HepG2 (cell line): ENCODE measurements at regions not wholly inside any gene's neighbourhood (a gene's known extent, or its start where the extent isn't known, plus 50 kb on each side); places are given as distances from the start of the nearest gene placed in this dataset.

Experiments
- ATAC-seq: fragments of 200-7000 bp; cut with Tn5 transposase; 3 replicates; pipeline ENCODE4 v1.9.1; 2020; ENCODE audit warnings: mild to moderate bottlenecking, moderate library complexity
- BruUV-seq: library from RNA; stranded (reverse); fragments of 400-500 nt; replicated peaks from 2 replicates; lab custom pipeline; 2021; lab: Mats Ljungman, UMichigan
- CTCF ChIA-PET: fragments of 300-600 bp; formaldehyde crosslinking; extraction: SDS; loops from one replicate; lab custom pipeline; 2021; ENCODE audit warnings: low total read pairs, inconsistent platforms, low intra/inter-chr PET ratio; lab: Yijun Ruan, JAX
- POLR2A ChIA-PET: fragments of 350-600 bp; sonication (Branson Sonifier 250); formaldehyde crosslinking; loops from one replicate; lab custom pipeline; 2020; ENCODE audit warnings: antibody characterized with exemption, inconsistent platforms; lab: Yijun Ruan, JAX
- DNase-seq: peaks from one replicate; pipeline ENCODE4 v3.0.0-alpha.2; 2015; ENCODE audit warnings: low spot score
- FAIRE-seq: peaks from 3 replicates; lab custom pipeline; 2011; peaks lifted over from hg19 to GRCh38; lab: Jason Lieb, UNC
- H2AFZ ChIP-seq: one replicate; pipeline ENCODE4 v1.6.1; 2011; ENCODE audit warnings: low read length, inconsistent platforms
- H3K27ac ChIP-seq: fragments of 300-600 bp; 3 replicates; pipeline ENCODE4 v1.8.0; 2011; ENCODE audit warnings: mixed run types, mild to moderate bottlenecking, mixed read lengths, low read length, inconsistent platforms; ENCODE audit not compliant: insufficient read depth; ENCODE audit errors: extremely low read length
- H3K27me3 ChIP-seq, 2 experiments: fragments of 200-600 bp in 1 of 2; 2 replicates in 1 of 2; 3 replicates in 1 of 2; pipeline versions ENCODE4 v1.6.0 to v1.8.0; 2011; ENCODE audit warnings: low read length in 2 of 2, mild to moderate bottlenecking in 2 of 2, moderate library complexity in 2 of 2, inconsistent platforms in 1 of 2; ENCODE audit not compliant: insufficient read depth in 2 of 2, control insufficient read depth in 1 of 2
- H3K36me3 ChIP-seq, 2 experiments: fragments of 200-600 bp in 1 of 2; replicated peaks in 1 of 2; 2 replicates in 1 of 2; 3 replicates in 1 of 2; pipeline versions ENCODE4 v1.5.1 to v1.8.0; 2011; ENCODE audit warnings: low read length in 2 of 2, inconsistent platforms in 1 of 2; ENCODE audit not compliant: insufficient read depth in 2 of 2, control insufficient read depth in 1 of 2
- H3K4me1 ChIP-seq: 2 replicates; pipeline ENCODE4 v1.5.1; 2012; ENCODE audit warnings: low read length, inconsistent platforms; ENCODE audit not compliant: insufficient read depth
- H3K4me2 ChIP-seq: 2 replicates; pipeline ENCODE4 v1.6.0; 2011; ENCODE audit warnings: low read depth, low read length, inconsistent platforms
- H3K4me3 ChIP-seq, 3 experiments: fragments of 200-600 bp in 1 of 3; sonication (generic), shearing (Covaris generic) in 1 of 3; replicated peaks in 1 of 3; 2 replicates each; pipeline ENCODE4 v1.5.1; 2011 to 2016; ENCODE audit warnings: low read length in 3 of 3, inconsistent platforms in 2 of 3, low read depth in 2 of 3, mild to moderate bottlenecking in 2 of 3, control low read depth in 1 of 3, mixed read lengths in 1 of 3; ENCODE audit not compliant: insufficient read depth in 1 of 3
- H3K79me2 ChIP-seq: one replicate; pipeline ENCODE4 v1.6.1; 2011; ENCODE audit warnings: low read length, inconsistent platforms; ENCODE audit not compliant: insufficient read depth
- H3K9ac ChIP-seq: 2 replicates; pipeline ENCODE4 v1.6.0; 2011; ENCODE audit warnings: mild to moderate bottlenecking, low read depth, low read length, inconsistent platforms; ENCODE audit not compliant: insufficient read depth
- H3K9me3 ChIP-seq: 2 replicates; pipeline ENCODE4 v1.5.1; 2012; ENCODE audit warnings: mild to moderate bottlenecking, low read length
- H4K20me1 ChIP-seq: 2 replicates; pipeline ENCODE4 v1.6.0; 2011; ENCODE audit warnings: inconsistent platforms, mild to moderate bottlenecking, low read length, moderate library complexity; ENCODE audit not compliant: insufficient read depth
- CAMTA2 ChIP-seq: sonication (generic); formaldehyde crosslinking; IDR thresholded peaks from 2 replicates; pipeline ENCODE4 v1.4.0; 2020; ENCODE audit warnings: mild to moderate bottlenecking, missing genetic modification reagents, borderline replicate concordance
- CCDC6 ChIP-seq: sonication (generic); formaldehyde crosslinking; IDR thresholded peaks from 2 replicates; pipeline ENCODE4 v1.8.1; 2022; ENCODE audit warnings: mild to moderate bottlenecking, missing genetic modification reagents, moderate library complexity
- ISX ChIP-seq: sonication (generic); formaldehyde crosslinking; conservative IDR thresholded peaks from 2 replicates; pipeline ENCODE4 v1.5.0; 2020; ENCODE audit warnings: missing genetic modification reagents
- KAT8 ChIP-seq: IDR thresholded peaks from 2 replicates; pipeline ENCODE4 v1.6.1; 2016; ENCODE audit warnings: missing genetic modification reagents, missing compliant biosample characterization
- KDM1A ChIP-seq: IDR thresholded peaks from 2 replicates; pipeline ENCODE4 v1.6.1; 2016; ENCODE audit warnings: missing compliant biosample characterization
- KDM5B ChIP-seq: sonication (generic); formaldehyde crosslinking; IDR thresholded peaks from 2 replicates; pipeline ENCODE4 v1.4.0; 2020; ENCODE audit warnings: missing genetic modification reagents, mild to moderate bottlenecking, borderline replicate concordance
- KMT2A ChIP-seq: sonication (generic); formaldehyde crosslinking; IDR thresholded peaks from 2 replicates; pipeline ENCODE4 v1.4.0; 2020; ENCODE audit warnings: missing genetic modification reagents
- MYNN ChIP-seq: sonication (generic); formaldehyde crosslinking; IDR thresholded peaks from 2 replicates; pipeline ENCODE4 v1.4.0; 2020; ENCODE audit warnings: mild to moderate bottlenecking, low read depth, missing genetic modification reagents
- NFE2L1 ChIP-seq: sonication (generic); formaldehyde crosslinking; IDR thresholded peaks from 2 replicates; pipeline ENCODE4 v1.4.0; 2020; ENCODE audit warnings: missing genetic modification reagents, mild to moderate bottlenecking, borderline replicate concordance
- RFX3 ChIP-seq: IDR thresholded peaks from 2 replicates; pipeline ENCODE4 v1.6.1; 2016; ENCODE audit warnings: missing biosample characterization, missing genetic modification reagents
- TERF1 ChIP-seq: sonication (generic); formaldehyde crosslinking; IDR thresholded peaks from 2 replicates; pipeline ENCODE4 v1.8.0; 2022; ENCODE audit warnings: mild to moderate bottlenecking, missing genetic modification reagents, moderate library complexity
- TMF1 ChIP-seq: sonication (generic); formaldehyde crosslinking; IDR thresholded peaks from 2 replicates; pipeline ENCODE4 v1.8.1; 2022; ENCODE audit warnings: low read depth, missing genetic modification reagents
- ZFP62 ChIP-seq: sonication (generic); formaldehyde crosslinking; IDR thresholded peaks from 2 replicates; pipeline ENCODE4 v1.4.0; 2020; ENCODE audit warnings: missing genetic modification reagents
- ZNF337 ChIP-seq: sonication (generic); formaldehyde crosslinking; IDR thresholded peaks from 2 replicates; pipeline ENCODE4 v1.5.1; 2020; ENCODE audit warnings: missing genetic modification reagents, low read depth, mild to moderate bottlenecking, borderline replicate concordance
- ZNF740 ChIP-seq: sonication (generic); formaldehyde crosslinking; IDR thresholded peaks from 2 replicates; pipeline ENCODE4 v1.4.0; 2020; ENCODE audit warnings: missing genetic modification reagents
- ZNF878 ChIP-seq: sonication (generic); formaldehyde crosslinking; IDR thresholded peaks from 2 replicates; pipeline ENCODE4 v1.8.1; 2023; ENCODE audit warnings: mild to moderate bottlenecking, missing genetic modification reagents, moderate library complexity
- WGBS: methylation state at CpG from one replicate; pipeline ENCODE4 v1.1.6; 2017; ENCODE audit warnings: low lambda C conversion rate; 5-methylcytosine and 5-hydroxymethylcytosine counted together
- in situ Hi-C: cut with HindIII; loops from 2 replicates; pipeline ENCODE4 v1.10.0; 2017; ENCODE audit warnings: low pct_unique_long_range_greater_than_20kb; ENCODE audit not compliant: extremely low pct_ligation_motif_present
- intact Hi-C: fragments of 100-400 bp; cut with micrococcal nuclease; formaldehyde crosslinking; loops from one replicate; pipeline ENCODE4 v1.10.0; 2022; ENCODE audit not compliant: unreplicated experiment

DNA sequence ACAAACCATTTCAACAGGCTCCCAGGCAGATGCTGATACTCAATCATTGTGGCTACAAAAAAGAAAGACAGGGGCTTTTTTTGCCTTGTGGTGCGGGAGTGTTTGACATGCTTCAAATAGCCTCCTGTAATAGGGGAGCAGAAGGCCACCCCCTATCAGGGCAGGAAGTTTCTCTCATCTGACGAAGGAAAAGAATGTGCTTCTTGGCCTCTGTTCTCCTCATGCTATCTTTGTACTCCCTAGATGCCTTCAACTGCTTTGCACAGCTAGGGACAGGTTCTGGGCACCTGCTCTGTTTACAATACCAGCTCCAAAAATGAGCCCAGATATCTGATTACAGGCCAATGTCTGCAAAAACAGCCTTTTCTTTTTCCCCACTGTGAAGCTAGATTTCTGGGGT is 391.1 kb downstream of the STIM2 start:
- no peak for DNase-seq
- CTCF ChIA-PET: no interaction called here

GRCh38 chr4:27267339-27267969 is 406.8 kb downstream of the STIM2 start:
- no peak overlapping the region for H3K27ac ChIP-seq

More for the DNA sequence above, 391.1 kb downstream of the STIM2 start:
- intact Hi-C loops (no loop called here), in situ Hi-C loops (no loop called here)
- no peak overlapping the region for H3K27ac ChIP-seq
- H3K4me3 ChIP-seq: no peak overlapping the region
- H3K36me3 ChIP-seq: no peaks in the 10 kb centered on the region
- H3K79me2 ChIP-seq: no peaks in the 10 kb centered on the region
- no peaks in the 10 kb centered on the region for H3K9me3 ChIP-seq
- no peaks in the 10 kb centered on the region for H3K4me1 ChIP-seq
- ATAC-seq (no peak), FAIRE-seq (no peak)
- no peak overlapping the region for H3K4me2 ChIP-seq
- H2AFZ ChIP-seq: no peak overlapping the region
- TF ChIP-seq KDM5B (no peak), CCDC6 (no peak), KAT8 (CRISPR knock-in tag) (no peak), ZNF740 (CRISPR knock-in tag) (no peak), NFE2L1 (CRISPR knock-in tag) (no peak), TMF1 (CRISPR knock-in tag) (no peak), MYNN (CRISPR knock-in tag) (no peak), ZNF337 (no peak)
- H3K9ac ChIP-seq: no peak overlapping the region
- 0% methylated on average over 1 of the region's 2 CpGs for WGBS
- no peaks in the 10 kb centered on the region for H3K27me3 ChIP-seq
- POLR2A ChIA-PET: no interaction called here
- H4K20me1 ChIP-seq: no peaks in the 10 kb centered on the region
- no TSS peak for BruUV-seq

More at GRCh38 chr4:27267339-27267969, 406.8 kb downstream of the STIM2 start:
- H2AFZ ChIP-seq: no peak overlapping the region
- H3K79me2 ChIP-seq: no peaks in the 10 kb centered on the region
- no peak overlapping the region for H3K4me2 ChIP-seq
- no peaks in the 10 kb centered on the region for H3K36me3 ChIP-seq
- H3K4me3 ChIP-seq: no peak overlapping the region
- DNase-seq (no peak), FAIRE-seq (no peak), ATAC-seq (no peak)
- in situ Hi-C loops (no loop called here), intact Hi-C loops (no loop called here)
- no peak overlapping the region for H3K9ac ChIP-seq
- CTCF ChIA-PET: no interaction called here
- H3K27me3 ChIP-seq: no peaks in the 10 kb centered on the region
- H3K4me1 ChIP-seq: no peaks in the 10 kb centered on the region
- H4K20me1 ChIP-seq: no peaks in the 10 kb centered on the region
- no TSS peak for BruUV-seq
- POLR2A ChIA-PET: no interaction called here
- WGBS: 6% methylated on average over 7 of the region's 7 CpGs
- no peak for TF ChIP-seq ZNF878 (CRISPR knock-in tag)
- no peak for TF ChIP-seq ISX (CRISPR knock-in tag)
- no peak for TF ChIP-seq CAMTA2 (CRISPR knock-in tag)
- TF ChIP-seq KMT2A (CRISPR knock-in tag): no peak
- TF ChIP-seq RFX3 (CRISPR knock-in tag): no peak
- TF ChIP-seq TERF1 (CRISPR knock-in tag): no peak
- no peak for TF ChIP-seq ZFP62 (CRISPR knock-in tag)
- TF ChIP-seq KDM1A (CRISPR knock-in tag): no peak
- no peaks in the 10 kb centered on the region for H3K9me3 ChIP-seq
